Lung (tissue), 11 donors: ENCODE measurements at regions not wholly inside any gene's neighbourhood (a gene's known extent, or its start where the extent isn't known, plus 50 kb on each side); places are given as distances from the start of the nearest gene placed in this dataset.

Source experiments
- ATAC-seq: fragments of 200-7000 bp; cut with Tn5 transposase; one replicate; pipeline ENCODE4 v1.9.1; 2020; ENCODE audit warnings: moderate number of reproducible peaks; ENCODE audit not compliant: insufficient read depth, low FRiP score
- DNase-seq, 3 donors: peaks; one replicate each; pipeline ENCODE4 v3.0.0-alpha.2; 2013 to 2017
- H3K27ac ChIP-seq, 2 donors: one replicate each; pipeline ENCODE4 v1.5.1; 2013; ENCODE audit warnings: mild to moderate bottlenecking in 2 of 2, moderate library complexity in 2 of 2, control low read depth in 1 of 2, inconsistent platforms in 1 of 2, low read depth in 1 of 2, low read length in 1 of 2
- H3K27me3 ChIP-seq, 3 donors: one replicate each; pipeline ENCODE4 v1.5.1; 2013; ENCODE audit warnings: low read length in 2 of 3; ENCODE audit not compliant: control insufficient read depth in 3 of 3, insufficient read depth in 3 of 3
- H3K36me3 ChIP-seq, 4 donors: one replicate each; pipeline ENCODE4 v1.5.1; 2013; ENCODE audit warnings: low read length in 4 of 4, mild to moderate bottlenecking in 1 of 4, moderate library complexity in 1 of 4; ENCODE audit not compliant: control insufficient read depth in 4 of 4, insufficient read depth in 4 of 4
- H3K4me1 ChIP-seq, 5 donors: one replicate each; pipeline ENCODE4 v1.5.1; 2013; ENCODE audit warnings: low read length in 5 of 5, mild to moderate bottlenecking in 2 of 5, moderate library complexity in 1 of 5; ENCODE audit not compliant: control insufficient read depth in 5 of 5, insufficient read depth in 5 of 5
- H3K4me3 ChIP-seq: one replicate; pipeline ENCODE4 v1.5.1; 2013; ENCODE audit warnings: mild to moderate bottlenecking, control low read depth, moderate library complexity
- H3K9ac ChIP-seq, 2 donors: one replicate each; pipeline ENCODE4 v1.5.1; 2013; ENCODE audit warnings: low read length in 2 of 2, control low read depth in 1 of 2; ENCODE audit not compliant: insufficient read depth in 1 of 2
- H3K9me3 ChIP-seq, 4 donors: one replicate each; pipeline ENCODE4 v1.5.1; 2013; ENCODE audit warnings: low read length in 3 of 4, mild to moderate bottlenecking in 1 of 4, moderate library complexity in 1 of 4; ENCODE audit not compliant: control insufficient read depth in 4 of 4, insufficient read depth in 3 of 4
- CTCF ChIP-seq: IDR thresholded peaks from 2 replicates; pipeline ENCODE4 v1.5.1; 2012; ENCODE audit warnings: mild to moderate bottlenecking; ENCODE audit errors: control extremely low read depth, extremely low read depth
- WGBS, 2 donors: extraction: QIAGEN DNeasy Blood & Tissue Kit; methylation state at CpG; one replicate each; pipeline ENCODE4 v1.1.7; 2013; 5-methylcytosine and 5-hydroxymethylcytosine counted together
- donor health status: control.
- donor health status: control.
- donor health status: Bipolar disorder and iron deficiency.
- donor health status: healthy.
- donor health status: DM: yes; HTN: yes; CAD: no.

GRCh38 chr2:66919286-66919685 lies 477.8 kb upstream of the ETAA1 start:
- Histone ChIP-seq H3K27me3 (no peaks in the 10 kb centered on the region), H3K9ac (no peak overlapping the region), H3K36me3 (no peaks in the 10 kb centered on the region), H3K9me3 (no peaks in the 10 kb centered on the region), H3K4me3 (no peak overlapping the region), H3K27ac (no peak overlapping the region), H3K4me1 (no peaks in the 10 kb centered on the region)
- DNase-seq (no peak), ATAC-seq (no peak)
- no peak for TF ChIP-seq CTCF
- WGBS, 2 donors, result 67 to 83% methylated on average over 1 of the region's 1 CpG

- no peaks in the 10 kb centered on the region for H3K9me3 ChIP-seq
- ATAC-seq, result no peak
- no peak overlapping the region for H3K27ac ChIP-seq
- no peaks in the 10 kb centered on the region for H3K36me3 ChIP-seq
- WGBS, 2 donors, result 91% methylated on average over 2 of the region's 2 CpGs
- no peak for TF ChIP-seq CTCF
- no peak overlapping the region for H3K4me3 ChIP-seq
- H3K4me1 ChIP-seq, result no peaks in the 10 kb centered on the region
- H3K9ac ChIP-seq, result no peak overlapping the region
- no peaks in the 10 kb centered on the region for H3K27me3 ChIP-seq
- DNase-seq, result no peak
Observed at GRCh38 chr2:66920415-66920814, 476.7 kb upstream of the ETAA1 start.

- Histone ChIP-seq H3K27me3 (no peaks in the 10 kb centered on the region), H3K36me3 (no peaks in the 10 kb centered on the region), H3K9me3 (no peaks in the 10 kb centered on the region), H3K9ac (no peak overlapping the region), H3K4me1 (peaks cover 0 to 7% (median 5%) of the 10 kb centered on the region in 5 donors), H3K4me3 (no peak overlapping the region), H3K27ac (no peak overlapping the region)
- ATAC-seq, result no peak
- DNase-seq, result no peak
- 75 to 91% methylated on average over 1 of the region's 1 CpG for WGBS, 2 donors
- TF ChIP-seq CTCF, result no peak
Observed at GRCh38 chr2:66925128-66925527, 472.0 kb upstream of the ETAA1 start.

- Histone ChIP-seq H3K4me1 (peaks cover 0 to 17% (median 6%) of the 10 kb centered on the region in 5 donors), H3K27ac (no peak overlapping the region), H3K9ac (no peak overlapping the region), H3K27me3 (no peaks in the 10 kb centered on the region), H3K36me3 (no peaks in the 10 kb centered on the region), H3K4me3 (no peak overlapping the region), H3K9me3 (no peaks in the 10 kb centered on the region)
- WGBS, 2 donors, result 79 to 93% methylated on average over 6 of the region's 6 CpGs
- no peak for TF ChIP-seq CTCF
- DNase-seq, result no peak
- ATAC-seq, result no peak
Observed at GRCh38 chr2:66926594-66927112, 470.5 kb upstream of the ETAA1 start.
